IMR-90 (cell line): ENCODE measurements at regions not wholly inside any gene's neighbourhood (a gene's known extent, or its start where the extent isn't known, plus 50 kb on each side); places are given as distances from the start of the nearest gene placed in this dataset.

Source experiments
- MAFK ChIP-seq: IDR thresholded peaks from 2 replicates; pipeline ENCODE4 v1.6.1; 2012; ENCODE audit warnings: low read depth, low read length, improper control_type of control experiment
- USF2 ChIP-seq: fragments of 150-350 bp; IDR thresholded peaks from 2 replicates; pipeline ENCODE4 v1.6.1; 2017; ENCODE audit warnings: mild to moderate bottlenecking, antibody characterized with exemption, low read length, low read depth
- TF ChIP-seq, protein P1 (sequence below): conservative IDR thresholded peaks from 2 replicates; pipeline ENCODE4 v1.5.1; 2012; ENCODE audit warnings: mild to moderate bottlenecking, low read depth, low read length, improper control_type of control experiment

DNA sequence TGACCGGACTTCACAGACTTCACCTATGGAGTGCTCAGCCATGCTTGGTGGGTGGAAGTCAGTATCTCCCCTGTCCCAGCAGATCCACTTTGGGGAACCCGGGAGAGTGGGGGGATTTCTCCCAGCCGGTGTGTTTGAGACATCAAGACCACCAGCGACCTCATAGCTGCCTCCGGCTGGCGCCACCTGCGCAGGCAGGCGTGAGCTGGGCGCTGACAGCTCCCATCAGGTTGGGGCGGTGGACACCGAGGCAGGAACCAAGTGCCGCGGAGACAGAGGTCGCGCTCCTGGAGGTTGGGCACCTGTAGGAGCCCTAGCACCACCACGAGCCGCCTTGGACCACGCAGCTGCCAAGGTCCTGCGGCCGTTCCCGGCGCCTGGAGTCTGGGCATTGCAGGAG lies 124.0 kb upstream of the LARP1 start:
- TF ChIP-seq, protein P1, sequence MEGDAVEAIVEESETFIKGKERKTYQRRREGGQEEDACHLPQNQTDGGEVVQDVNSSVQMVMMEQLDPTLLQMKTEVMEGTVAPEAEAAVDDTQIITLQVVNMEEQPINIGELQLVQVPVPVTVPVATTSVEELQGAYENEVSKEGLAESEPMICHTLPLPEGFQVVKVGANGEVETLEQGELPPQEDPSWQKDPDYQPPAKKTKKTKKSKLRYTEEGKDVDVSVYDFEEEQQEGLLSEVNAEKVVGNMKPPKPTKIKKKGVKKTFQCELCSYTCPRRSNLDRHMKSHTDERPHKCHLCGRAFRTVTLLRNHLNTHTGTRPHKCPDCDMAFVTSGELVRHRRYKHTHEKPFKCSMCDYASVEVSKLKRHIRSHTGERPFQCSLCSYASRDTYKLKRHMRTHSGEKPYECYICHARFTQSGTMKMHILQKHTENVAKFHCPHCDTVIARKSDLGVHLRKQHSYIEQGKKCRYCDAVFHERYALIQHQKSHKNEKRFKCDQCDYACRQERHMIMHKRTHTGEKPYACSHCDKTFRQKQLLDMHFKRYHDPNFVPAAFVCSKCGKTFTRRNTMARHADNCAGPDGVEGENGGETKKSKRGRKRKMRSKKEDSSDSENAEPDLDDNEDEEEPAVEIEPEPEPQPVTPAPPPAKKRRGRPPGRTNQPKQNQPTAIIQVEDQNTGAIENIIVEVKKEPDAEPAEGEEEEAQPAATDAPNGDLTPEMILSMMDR: no peak
- TF ChIP-seq MAFK (no peak), USF2 (no peak)
